ENCODE measurements at regions not wholly inside any gene's neighbourhood (a gene's known extent, or its start where the extent isn't known, plus 50 kb on each side); places are given as distances from the start of the nearest gene placed in this dataset.

- Histone ChIP-seq H3K4me1 (ENCODE audit: control insufficient read depth, insufficient read depth, low read length) (peaks cover 5% of the 10 kb centered on the region), H3K9ac (ENCODE audit: low read length) (no peak overlapping the region)
Observed at GRCh38 chr13:22496803-22497508, 683.8 kb upstream of the SGCG start.

GRCh38 chr13:22497991-22498780 lies 682.6 kb upstream of the SGCG start:
- Histone ChIP-seq H3K4me3 (ENCODE audit: low read depth, low read length) (no peak overlapping the region), H3K27ac (ENCODE audit: low read depth, low read length) (no peak overlapping the region), H3K9me3 (ENCODE audit: control insufficient read depth, insufficient read depth, low read depth, low read length) (no peaks in the 10 kb centered on the region), H3K9ac (ENCODE audit: low read length) (no peak overlapping the region), H3K36me3 (ENCODE audit: control insufficient read depth, insufficient read depth, low read length) (no peaks in the 10 kb centered on the region), H3K27me3 (ENCODE audit: control insufficient read depth, insufficient read depth, low read length) (no peaks in the 10 kb centered on the region), H3K4me1 (ENCODE audit: control insufficient read depth, insufficient read depth, low read length) (peaks cover 5% of the 10 kb centered on the region)

More at GRCh38 chr13:22496803-22497508, 683.8 kb upstream of the SGCG start:
- Histone ChIP-seq H3K27me3 (ENCODE audit: control insufficient read depth, insufficient read depth, low read length) (no peaks in the 10 kb centered on the region), H3K36me3 (ENCODE audit: control insufficient read depth, insufficient read depth, low read length) (no peaks in the 10 kb centered on the region), H3K4me3 (ENCODE audit: low read depth, low read length) (no peak overlapping the region), H3K9me3 (ENCODE audit: control insufficient read depth, insufficient read depth, low read depth, low read length) (no peaks in the 10 kb centered on the region), H3K27ac (ENCODE audit: low read depth, low read length) (no peak overlapping the region)

- Histone ChIP-seq H3K4me1 (ENCODE audit: control insufficient read depth, insufficient read depth, low read length) (peaks cover 5% of the 10 kb centered on the region), H3K27ac (ENCODE audit: low read depth, low read length) (no peak overlapping the region), H3K4me3 (ENCODE audit: low read depth, low read length) (no peak overlapping the region), H3K36me3 (ENCODE audit: control insufficient read depth, insufficient read depth, low read length) (no peaks in the 10 kb centered on the region), H3K9ac (ENCODE audit: low read length) (no peak overlapping the region), H3K27me3 (ENCODE audit: control insufficient read depth, insufficient read depth, low read length) (no peaks in the 10 kb centered on the region), H3K9me3 (ENCODE audit: control insufficient read depth, insufficient read depth, low read depth, low read length) (no peaks in the 10 kb centered on the region)
Observed at GRCh38 chr13:22499919-22500318, 680.9 kb upstream of the SGCG start.

- Histone ChIP-seq H3K4me1 (ENCODE audit: control insufficient read depth, insufficient read depth, low read length) (no peaks in the 10 kb centered on the region), H3K27me3 (ENCODE audit: control insufficient read depth, insufficient read depth, low read length) (no peaks in the 10 kb centered on the region), H3K9ac (ENCODE audit: low read length) (no peak overlapping the region), H3K36me3 (ENCODE audit: control insufficient read depth, insufficient read depth, low read length) (no peaks in the 10 kb centered on the region), H3K4me3 (ENCODE audit: low read depth, low read length) (no peak overlapping the region), H3K9me3 (ENCODE audit: control insufficient read depth, insufficient read depth, low read depth, low read length) (no peaks in the 10 kb centered on the region), H3K27ac (ENCODE audit: low read depth, low read length) (no peak overlapping the region)
Observed at GRCh38 chr13:22505489-22505888, 675.3 kb upstream of the SGCG start.

DNA sequence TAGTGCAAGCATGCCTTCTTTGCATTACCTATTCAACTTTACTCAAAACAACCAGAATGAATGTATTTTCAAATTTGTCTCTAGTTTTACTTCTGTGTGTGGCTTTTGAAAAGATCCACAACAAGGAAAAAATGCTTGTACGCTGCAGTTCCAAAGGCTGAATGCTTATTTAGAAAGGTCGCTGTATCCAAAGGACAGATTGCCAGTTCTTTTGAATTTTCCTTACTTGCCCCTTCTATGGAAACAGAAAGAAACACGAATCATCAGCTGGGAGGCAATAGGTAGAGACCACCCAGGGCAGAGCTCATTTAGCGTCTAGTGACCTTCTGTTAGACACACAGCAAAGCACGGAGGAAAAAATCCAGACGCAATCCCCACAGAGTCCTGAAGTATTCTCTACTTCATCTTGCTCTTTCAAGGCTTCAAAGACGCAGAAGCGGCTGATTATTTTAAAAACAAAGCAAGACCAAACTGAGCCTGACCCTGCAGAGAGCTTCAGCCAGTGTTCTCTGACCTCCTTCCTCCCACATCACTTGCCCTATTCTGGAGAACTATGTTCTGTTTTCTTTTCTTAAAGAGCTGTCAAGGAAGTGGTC lies 674.6 kb upstream of the SGCG start:
- no peaks in the 10 kb centered on the region for H3K27me3 ChIP-seq (ENCODE audit: control insufficient read depth, insufficient read depth, low read length)
- no peaks in the 10 kb centered on the region for H3K4me1 ChIP-seq (ENCODE audit: control insufficient read depth, insufficient read depth, low read length)
- H3K36me3 ChIP-seq (ENCODE audit: control insufficient read depth, insufficient read depth, low read length), result no peaks in the 10 kb centered on the region
- no peaks in the 10 kb centered on the region for H3K9me3 ChIP-seq (ENCODE audit: control insufficient read depth, insufficient read depth, low read depth, low read length)
- no peak overlapping the region for H3K9ac ChIP-seq (ENCODE audit: low read length)
- H3K4me3 ChIP-seq (ENCODE audit: low read depth, low read length), result no peak overlapping the region
- H3K27ac ChIP-seq (ENCODE audit: low read depth, low read length), result no peak overlapping the region

GRCh38 chr13:22517544-22517943 lies 663.2 kb upstream of the SGCG start:
- peaks cover 5% of the 10 kb centered on the region for H3K9me3 ChIP-seq (ENCODE audit: control insufficient read depth, insufficient read depth, low read depth, low read length)
- no peak overlapping the region for H3K4me3 ChIP-seq (ENCODE audit: low read depth, low read length)
- no peaks in the 10 kb centered on the region for H3K27me3 ChIP-seq (ENCODE audit: control insufficient read depth, insufficient read depth, low read length)
- peaks cover 9% of the 10 kb centered on the region for H3K4me1 ChIP-seq (ENCODE audit: control insufficient read depth, insufficient read depth, low read length)
- H3K27ac ChIP-seq (ENCODE audit: low read depth, low read length), result no peak overlapping the region
- no peaks in the 10 kb centered on the region for H3K36me3 ChIP-seq (ENCODE audit: control insufficient read depth, insufficient read depth, low read length)
- H3K9ac ChIP-seq (ENCODE audit: low read length), result no peak overlapping the region

DNA sequence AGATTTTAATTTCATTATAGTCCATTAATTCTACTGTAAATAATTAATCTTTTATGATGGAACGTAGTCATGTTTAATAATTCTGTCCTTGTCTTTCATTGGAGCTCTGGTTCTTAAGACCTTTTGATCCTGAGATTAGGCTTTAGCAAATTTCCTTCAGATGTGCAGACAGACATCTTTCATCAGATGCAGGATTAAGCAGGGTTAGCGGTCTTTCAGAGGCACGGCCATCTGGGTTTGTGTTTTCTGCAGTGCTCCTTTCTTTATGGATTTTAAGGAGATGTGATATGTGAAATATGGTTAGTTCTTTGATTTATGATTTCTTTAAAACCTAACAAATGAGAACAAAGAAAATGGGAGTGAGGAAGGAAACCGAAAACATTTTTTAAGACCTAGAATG lies 643.9 kb upstream of the SGCG start:
- Histone ChIP-seq H3K9me3 (ENCODE audit: control insufficient read depth, insufficient read depth, low read depth, low read length) (no peaks in the 10 kb centered on the region), H3K4me3 (ENCODE audit: low read depth, low read length) (no peak overlapping the region), H3K4me1 (ENCODE audit: control insufficient read depth, insufficient read depth, low read length) (no peaks in the 10 kb centered on the region), H3K9ac (ENCODE audit: low read length) (no peak overlapping the region), H3K27me3 (ENCODE audit: control insufficient read depth, insufficient read depth, low read length) (no peaks in the 10 kb centered on the region), H3K36me3 (ENCODE audit: control insufficient read depth, insufficient read depth, low read length) (no peaks in the 10 kb centered on the region), H3K27ac (ENCODE audit: low read depth, low read length) (no peak overlapping the region)

DNA sequence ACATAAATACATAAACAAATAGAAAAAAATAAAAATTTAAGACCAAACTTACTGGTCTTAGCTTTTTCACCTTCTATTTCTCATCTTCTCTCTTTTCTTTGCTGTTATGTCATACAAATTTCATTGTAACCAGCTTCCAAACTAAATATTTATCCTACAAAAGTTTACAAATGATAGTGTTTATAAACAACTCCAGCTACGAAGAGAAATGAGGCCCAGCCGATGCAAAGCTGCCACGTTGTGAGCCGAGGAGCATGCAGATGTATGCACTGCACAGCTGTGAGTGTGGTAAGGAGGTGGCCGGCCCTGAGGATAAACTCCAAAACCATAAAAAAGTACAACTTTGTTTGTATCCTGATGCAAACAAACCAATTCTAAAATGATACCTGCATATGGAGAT lies 642.4 kb upstream of the SGCG start:
- Histone ChIP-seq H3K4me1 (ENCODE audit: control insufficient read depth, insufficient read depth, low read length) (no peaks in the 10 kb centered on the region), H3K9ac (ENCODE audit: low read length) (no peak overlapping the region), H3K27me3 (ENCODE audit: control insufficient read depth, insufficient read depth, low read length) (no peaks in the 10 kb centered on the region), H3K9me3 (ENCODE audit: control insufficient read depth, insufficient read depth, low read depth, low read length) (no peaks in the 10 kb centered on the region), H3K36me3 (ENCODE audit: control insufficient read depth, insufficient read depth, low read length) (no peaks in the 10 kb centered on the region), H3K4me3 (ENCODE audit: low read depth, low read length) (no peak overlapping the region), H3K27ac (ENCODE audit: low read depth, low read length) (no peak overlapping the region)

- Histone ChIP-seq H3K36me3 (ENCODE audit: control insufficient read depth, insufficient read depth, low read length) (no peaks in the 10 kb centered on the region), H3K9ac (ENCODE audit: low read length) (no peak overlapping the region), H3K4me1 (ENCODE audit: control insufficient read depth, insufficient read depth, low read length) (no peaks in the 10 kb centered on the region), H3K27ac (ENCODE audit: low read depth, low read length) (no peak overlapping the region), H3K27me3 (ENCODE audit: control insufficient read depth, insufficient read depth, low read length) (no peaks in the 10 kb centered on the region), H3K4me3 (ENCODE audit: low read depth, low read length) (no peak overlapping the region), H3K9me3 (ENCODE audit: control insufficient read depth, insufficient read depth, low read depth, low read length) (0 out of 2 replicates have a peak, but pooled peaks cover 2% of the 10 kb centered on the region)
Observed at GRCh38 chr13:22549126-22549525, 631.7 kb upstream of the SGCG start.

- Histone ChIP-seq H3K4me1 (ENCODE audit: control insufficient read depth, insufficient read depth, low read length) (no peaks in the 10 kb centered on the region), H3K36me3 (ENCODE audit: control insufficient read depth, insufficient read depth, low read length) (no peaks in the 10 kb centered on the region), H3K27ac (ENCODE audit: low read depth, low read length) (no peak overlapping the region), H3K27me3 (ENCODE audit: control insufficient read depth, insufficient read depth, low read length) (no peaks in the 10 kb centered on the region), H3K9me3 (ENCODE audit: control insufficient read depth, insufficient read depth, low read depth, low read length) (no peaks in the 10 kb centered on the region), H3K4me3 (ENCODE audit: low read depth, low read length) (no peak overlapping the region), H3K9ac (ENCODE audit: low read length) (no peak overlapping the region)
Observed at GRCh38 chr13:22561581-22561980, 619.2 kb upstream of the SGCG start.

- Histone ChIP-seq H3K4me3 (ENCODE audit: low read depth, low read length) (no peak overlapping the region), H3K4me1 (ENCODE audit: control insufficient read depth, insufficient read depth, low read length) (no peaks in the 10 kb centered on the region), H3K9me3 (ENCODE audit: control insufficient read depth, insufficient read depth, low read depth, low read length) (no peaks in the 10 kb centered on the region), H3K27me3 (ENCODE audit: control insufficient read depth, insufficient read depth, low read length) (no peaks in the 10 kb centered on the region), H3K27ac (ENCODE audit: low read depth, low read length) (no peak overlapping the region), H3K9ac (ENCODE audit: low read length) (no peak overlapping the region), H3K36me3 (ENCODE audit: control insufficient read depth, insufficient read depth, low read length) (no peaks in the 10 kb centered on the region)
Observed at GRCh38 chr13:22562116-22562515, 618.7 kb upstream of the SGCG start.
